GM10248 (cell line): ENCODE measurements at regions not wholly inside any gene's neighbourhood (a gene's known extent, or its start where the extent isn't known, plus 50 kb on each side); places are given as distances from the start of the nearest gene placed in this dataset.

ENCODE experiments used
- CTCF ChIA-PET: fragments of 300-600 bp; sonication (Branson Sonifier 250); formaldehyde crosslinking; extraction: SDS; loops from one replicate; lab custom pipeline; 2021; ENCODE audit warnings: antibody characterized with exemption; lab: Yijun Ruan, JAX
- POLR2A ChIA-PET: fragments of 350-650 bp; sonication (Branson Sonifier 250); formaldehyde crosslinking; extraction: SDS; loops from one replicate; lab custom pipeline; 2020; ENCODE audit warnings: antibody characterized with exemption; lab: Yijun Ruan, JAX
- DNase-seq: peaks from one replicate; pipeline ENCODE4 v3.0.0; 2012; ENCODE audit errors: extremely low spot score
- TF ChIP-seq, protein P1 (sequence below): IDR thresholded peaks from 2 replicates; pipeline ENCODE4 v1.5.1; 2012; ENCODE audit warnings: mild to moderate bottlenecking, low read depth; ENCODE audit errors: extremely low read depth, missing control alignments, control extremely low read depth

DNA sequence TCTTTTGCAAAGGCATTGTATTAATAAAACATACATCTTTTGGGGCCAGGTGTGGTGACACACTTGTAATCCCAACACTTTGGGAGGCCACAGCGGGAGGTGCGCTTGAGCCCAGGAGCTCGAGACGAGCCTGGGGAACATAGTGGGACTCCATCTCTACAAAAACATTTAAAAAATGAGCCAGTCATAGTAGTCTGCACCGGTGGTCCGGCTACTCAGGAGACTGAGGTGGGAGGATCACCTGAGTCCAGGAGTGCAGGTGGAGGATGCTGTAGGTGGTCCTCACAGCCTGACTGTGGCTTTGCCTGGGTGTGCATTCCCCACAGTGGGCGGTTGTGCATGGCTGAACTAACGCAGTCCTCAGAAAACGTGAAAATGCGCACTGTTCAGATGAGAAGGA lies 162.5 kb downstream of the DLL1 start:
- POLR2A ChIA-PET: no interaction called here
- TF ChIP-seq, protein P1, sequence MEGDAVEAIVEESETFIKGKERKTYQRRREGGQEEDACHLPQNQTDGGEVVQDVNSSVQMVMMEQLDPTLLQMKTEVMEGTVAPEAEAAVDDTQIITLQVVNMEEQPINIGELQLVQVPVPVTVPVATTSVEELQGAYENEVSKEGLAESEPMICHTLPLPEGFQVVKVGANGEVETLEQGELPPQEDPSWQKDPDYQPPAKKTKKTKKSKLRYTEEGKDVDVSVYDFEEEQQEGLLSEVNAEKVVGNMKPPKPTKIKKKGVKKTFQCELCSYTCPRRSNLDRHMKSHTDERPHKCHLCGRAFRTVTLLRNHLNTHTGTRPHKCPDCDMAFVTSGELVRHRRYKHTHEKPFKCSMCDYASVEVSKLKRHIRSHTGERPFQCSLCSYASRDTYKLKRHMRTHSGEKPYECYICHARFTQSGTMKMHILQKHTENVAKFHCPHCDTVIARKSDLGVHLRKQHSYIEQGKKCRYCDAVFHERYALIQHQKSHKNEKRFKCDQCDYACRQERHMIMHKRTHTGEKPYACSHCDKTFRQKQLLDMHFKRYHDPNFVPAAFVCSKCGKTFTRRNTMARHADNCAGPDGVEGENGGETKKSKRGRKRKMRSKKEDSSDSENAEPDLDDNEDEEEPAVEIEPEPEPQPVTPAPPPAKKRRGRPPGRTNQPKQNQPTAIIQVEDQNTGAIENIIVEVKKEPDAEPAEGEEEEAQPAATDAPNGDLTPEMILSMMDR: no peak
- CTCF ChIA-PET: no interaction called here
- no peak for DNase-seq

DNA sequence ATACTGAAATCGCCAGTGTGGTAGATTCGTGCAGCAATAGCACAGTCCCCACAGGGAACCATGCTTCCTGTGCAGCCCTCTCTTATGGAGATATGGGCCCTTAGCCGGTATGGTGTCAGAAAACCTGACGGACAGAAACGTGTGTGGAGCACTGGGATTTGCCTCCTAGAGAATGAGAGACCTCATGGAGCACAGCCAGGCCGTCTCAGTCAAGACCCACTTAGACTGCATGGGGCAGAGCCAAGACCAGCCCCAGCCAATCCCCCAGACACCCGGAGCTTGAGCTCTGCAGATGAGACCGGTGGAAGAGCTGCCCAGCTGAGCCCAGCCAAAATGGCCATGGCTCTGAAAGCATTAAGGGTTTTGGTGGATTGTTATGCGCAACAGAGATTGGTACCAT lies 163.7 kb downstream of the DLL1 start:
- TF ChIP-seq, protein P1: no peak
- POLR2A ChIA-PET: no interaction called here
- no peak for DNase-seq
- CTCF ChIA-PET: no interaction called here

DNA sequence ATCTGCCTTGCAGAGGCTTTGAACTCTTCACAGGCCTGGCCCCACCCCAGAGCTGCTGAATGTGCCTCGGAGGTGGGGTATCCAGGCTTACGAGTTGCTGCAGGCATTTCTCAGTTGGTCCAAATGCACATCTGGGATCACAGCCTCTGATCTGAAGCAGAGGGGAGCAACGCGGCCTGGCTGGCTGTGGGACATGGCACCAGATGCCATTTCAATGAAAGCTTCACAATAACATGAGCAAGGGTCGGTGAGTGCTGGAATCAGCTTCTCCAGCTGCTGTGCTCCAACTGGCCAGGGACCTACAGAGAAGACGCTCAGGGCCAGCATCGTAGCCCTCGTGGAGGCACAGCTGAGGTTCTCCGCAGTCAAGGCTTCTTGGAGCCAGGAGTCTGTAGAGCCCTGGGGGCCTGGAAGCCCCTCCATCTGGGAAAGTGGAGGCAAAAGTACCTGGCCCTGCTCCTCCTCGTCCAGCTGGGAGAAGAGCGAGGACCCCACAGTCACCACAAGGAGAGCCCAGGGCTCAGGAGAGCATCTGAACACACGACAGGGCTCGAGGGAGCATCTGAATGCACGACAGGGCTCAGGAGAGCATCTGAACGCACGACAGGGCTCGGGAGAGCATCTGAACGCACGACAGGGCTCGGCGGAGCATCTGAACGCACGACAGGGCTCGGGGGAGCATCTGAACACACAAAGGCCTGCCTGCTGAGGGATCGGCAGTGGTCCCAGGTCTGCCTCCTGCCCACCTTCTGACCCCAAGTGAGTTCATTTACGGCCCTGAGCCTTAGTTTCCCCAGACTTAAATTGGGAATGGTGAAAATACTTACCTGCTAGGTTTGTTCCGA lies 165.2 kb downstream of the DLL1 start:
- ChIA-PET POLR2A (no interaction called here), CTCF (no interaction called here)
- TF ChIP-seq, protein P1: no peak
- no peak for DNase-seq

DNA sequence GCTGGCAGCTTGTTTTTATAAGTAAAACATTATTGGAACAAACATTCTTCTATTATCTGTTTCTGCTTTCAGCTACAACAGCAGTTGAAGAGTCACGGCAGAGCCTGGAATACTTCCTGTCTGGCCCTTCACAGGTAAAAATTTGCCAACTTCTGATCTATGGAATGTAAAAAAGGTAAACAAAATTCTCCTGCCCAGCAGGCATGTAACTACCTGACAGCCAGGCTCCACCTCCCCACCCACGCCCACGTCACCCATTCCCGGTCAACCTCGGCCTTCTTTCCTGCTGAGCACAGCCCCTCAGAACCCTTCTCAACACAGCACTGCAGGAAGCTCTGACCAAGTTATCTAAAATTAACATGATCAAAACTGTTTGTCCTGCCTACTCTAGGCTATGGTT lies 166.0 kb downstream of the DLL1 start:
- TF ChIP-seq, protein P1: no peak
- DNase-seq: no peak
- CTCF ChIA-PET: no interaction called here
- POLR2A ChIA-PET: no interaction called here

DNA sequence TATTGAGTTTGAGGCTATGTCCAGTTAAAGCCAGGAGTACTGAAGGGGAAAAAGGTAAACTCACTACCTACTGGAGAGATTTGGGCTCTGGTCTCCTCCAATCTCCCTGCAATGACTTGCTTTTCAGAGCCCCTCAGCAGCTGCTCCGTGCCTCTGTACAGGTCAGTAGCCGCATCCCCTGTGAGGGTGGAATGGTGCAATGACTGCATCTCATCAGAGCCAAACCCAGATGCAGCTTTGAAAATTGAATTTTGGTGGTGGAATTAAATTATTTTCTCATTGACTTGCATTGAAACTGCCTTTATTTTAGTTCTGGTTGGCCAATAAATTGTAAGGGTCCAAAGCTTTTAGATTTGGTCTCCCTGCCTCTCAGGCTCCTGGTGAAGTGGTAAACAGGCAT lies 166.7 kb downstream of the DLL1 start:
- no peak for DNase-seq
- ChIA-PET POLR2A (no interaction called here), CTCF (no interaction called here)
- TF ChIP-seq, protein P1: no peak

DNA sequence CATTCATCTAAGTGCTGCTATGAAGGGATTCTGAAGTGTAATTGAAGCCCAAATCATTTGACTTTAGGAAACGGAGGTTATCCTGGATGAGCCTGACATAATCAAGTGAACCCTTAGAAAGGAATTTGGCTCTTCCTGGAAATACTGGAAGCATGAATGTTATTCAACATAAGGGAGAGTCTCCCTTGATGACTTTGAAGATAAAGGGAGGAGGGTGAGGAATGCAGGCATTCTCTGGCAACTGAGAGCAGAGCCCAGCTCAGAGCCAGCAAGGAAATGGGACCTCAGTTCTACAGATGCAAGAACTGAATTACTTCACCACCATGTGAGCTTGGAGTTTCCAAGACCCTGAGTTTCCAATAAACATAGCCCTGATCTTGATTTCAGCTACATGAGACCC lies 168.2 kb downstream of the DLL1 start:
- DNase-seq: no peak
- CTCF ChIA-PET: no interaction called here
- POLR2A ChIA-PET: no interaction called here
- TF ChIP-seq, protein P1: no peak
